NCI-H187 (cell line): ENCODE measurements at regions not wholly inside any gene's neighbourhood (a gene's known extent, or its start where the extent isn't known, plus 50 kb on each side); places are given as distances from the start of the nearest gene placed in this dataset.

ENCODE experiments used
- DNase-seq, 2 experiments: peaks; one replicate each; lab custom pipeline; 2025; lab: John Stamatoyannopoulos, UW

- no peak for DNase-seq
Measured at GRCh38 chr20:10863337-10864060, 189.7 kb upstream of the JAG1 start.

- peak; percentile 40 to 43 for DNase-seq
Measured at GRCh38 chr20:10864076-10864672, 190.4 kb upstream of the JAG1 start.

GRCh38 chr20:10868299-10868698 lies 194.5 kb upstream of the JAG1 start:
- no peak for DNase-seq

- DNase-seq: no peak
Measured at GRCh38 chr20:10873026-10873425, 199.2 kb upstream of the JAG1 start.

GRCh38 chr20:10875653-10876052 lies 201.9 kb upstream of the JAG1 start:
- no peak for DNase-seq

GRCh38 chr20:10876558-10876957 lies 202.8 kb upstream of the JAG1 start:
- no peak for DNase-seq

GRCh38 chr20:10877342-10877741 lies 203.5 kb upstream of the JAG1 start:
- no peak for DNase-seq

GRCh38 chr20:10883166-10883565 lies 209.4 kb upstream of the JAG1 start:
- no peak for DNase-seq

GRCh38 chr20:10893321-10893720 lies 219.5 kb upstream of the JAG1 start:
- no peak for DNase-seq

GRCh38 chr20:10897336-10897735 lies 223.5 kb upstream of the JAG1 start:
- no peak for DNase-seq

- DNase-seq: no peak
Measured at GRCh38 chr20:10898552-10898951, 224.8 kb upstream of the JAG1 start.

- no peak for DNase-seq
Measured at GRCh38 chr20:10902174-10902573, 228.4 kb upstream of the JAG1 start.

- no peak for DNase-seq
Measured at GRCh38 chr20:10902576-10903282, 228.9 kb upstream of the JAG1 start.

- no peak for DNase-seq
Measured at GRCh38 chr20:10906834-10907233, 233.0 kb upstream of the JAG1 start.

GRCh38 chr20:10909803-10910202 lies 236.0 kb upstream of the JAG1 start:
- no peak for DNase-seq

GRCh38 chr20:10910535-10911178 lies 236.9 kb upstream of the JAG1 start:
- DNase-seq: no peak

- DNase-seq: no peak
Measured at GRCh38 chr20:10911298-10911697, 237.5 kb upstream of the JAG1 start.

- no peak for DNase-seq
Measured at GRCh38 chr20:10915815-10916214, 242.0 kb upstream of the JAG1 start.

GRCh38 chr20:10916312-10916711 lies 242.5 kb upstream of the JAG1 start:
- DNase-seq: no peak

GRCh38 chr20:10917826-10918225 lies 244.0 kb upstream of the JAG1 start:
- DNase-seq: no peak

GRCh38 chr20:10919396-10920140 lies 245.8 kb upstream of the JAG1 start:
- no peak for DNase-seq

GRCh38 chr20:10920396-10920795 lies 246.6 kb upstream of the JAG1 start:
- DNase-seq: no peak
